ENCODE measurements at regions not wholly inside any gene's neighbourhood (a gene's known extent, or its start where the extent isn't known, plus 50 kb on each side); places are given as distances from the start of the nearest gene placed in this dataset.

DNA sequence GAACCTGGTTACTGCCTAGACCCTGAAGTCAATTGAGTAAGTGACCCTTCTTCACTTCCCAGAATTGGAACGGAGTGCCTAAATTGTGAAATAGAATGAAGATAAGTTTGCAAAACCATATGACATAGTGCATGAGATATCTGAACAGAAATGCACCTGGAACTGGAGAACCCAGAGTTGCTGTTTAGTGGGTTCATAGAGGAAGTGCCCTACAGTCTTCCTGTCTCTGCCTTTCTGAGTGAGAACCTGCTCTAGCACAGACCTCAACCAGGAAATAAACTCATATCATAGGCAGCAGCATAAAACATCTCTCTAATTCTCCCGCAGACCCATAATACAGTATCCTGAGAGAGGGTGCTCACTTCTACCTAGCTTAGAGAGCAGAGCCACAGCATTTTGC is 82.9 kb downstream of the EOMES start:
- intact Hi-C loops (cut with micrococcal nuclease; ENCODE audit: unreplicated experiment): no loop called here

More for the DNA sequence above, 82.9 kb downstream of the EOMES start:
- no peak overlapping the region for H2AFZ ChIP-seq (ENCODE audit: low read length)
- no peak overlapping the region for H3K4me2 ChIP-seq (ENCODE audit: low read depth, low read length)
- no peaks in the 10 kb centered on the region for H3K79me2 ChIP-seq (ENCODE audit: insufficient read depth, low read length)
- H3K27me3 ChIP-seq (ENCODE audit: control insufficient read depth in 1 of 2, insufficient read depth in 2 of 2, low read length in 2 of 2): peaks cover 0 to 1% of the 10 kb centered on the region in 2 experiments; a peak in 1 of 5 replicates
- ChIA-PET POLR2A (no interaction called here), CTCF (ENCODE audit: low intra/inter-chr PET ratio, low total read pairs) (no interaction called here)
- H4K20me1 ChIP-seq (ENCODE audit: insufficient read depth, low read length): no peaks in the 10 kb centered on the region
- FAIRE-seq (no peak), DNase-seq (ENCODE audit: low spot score) (no peak), ATAC-seq (no peak)
- H3K36me3 ChIP-seq (replicated peaks in 1 of 2; ENCODE audit: control insufficient read depth in 1 of 2, insufficient read depth in 2 of 2, low read length in 2 of 2): no peaks in the 10 kb centered on the region
- 83% methylated on average over 2 of the region's 2 CpGs for WGBS (ENCODE audit: low lambda C conversion rate)
- peaks cover 29% of the 10 kb centered on the region for H3K4me1 ChIP-seq (ENCODE audit: insufficient read depth, low read length)
- no peak overlapping the region for H3K9ac ChIP-seq (ENCODE audit: insufficient read depth, low read depth, low read length)
- no peak overlapping the region for H3K27ac ChIP-seq (ENCODE audit: extremely low read length, insufficient read depth, low read length)
- in situ Hi-C loops (cut with HindIII; ENCODE audit: extremely low pct_ligation_motif_present, low pct_unique_long_range_greater_than_20kb): no loop called here
- TF ChIP-seq ZNF124 (CRISPR knock-in tag; IDR thresholded peaks at IDR 0.05) (no peak), ZMYM3 (CRISPR knock-in tag; IDR thresholded peaks at IDR 0.05) (no peak), ZNF510 (CRISPR knock-in tag; IDR thresholded peaks at IDR 0.05; ENCODE audit: low read depth) (no peak), HNRNPK (IDR thresholded peaks at IDR 0.05; ENCODE audit: low read depth, low read length, poor library complexity, severe bottlenecking) (no peak), FOXA1 (IDR thresholded peaks at IDR 0.05) (no peak), FOXA1 (CRISPR knock-in tag; IDR thresholded peaks at IDR 0.05) (no peak), ZNF556 (CRISPR knock-in tag; IDR thresholded peaks at IDR 0.05; ENCODE audit: borderline replicate concordance) (no peak), ZNF260 (CRISPR knock-in tag; IDR thresholded peaks at IDR 0.05; ENCODE audit: borderline replicate concordance, low read depth) (no peak), MEIS1 (CRISPR knock-in tag; IDR thresholded peaks at IDR 0.05; ENCODE audit: borderline replicate concordance) (no peak), STAT5B (CRISPR knock-in tag; IDR thresholded peaks at IDR 0.05) (no peak), POLR2AphosphoS2 (IDR thresholded peaks at IDR 0.05; ENCODE audit: low read depth, low read length) (no peak), DNMT3B (CRISPR knock-in tag; conservative IDR thresholded peaks at IDR 0.05) (no peak), EED (CRISPR knock-in tag; IDR thresholded peaks at IDR 0.05) (no peak)
- TF ChIP-seq, protein P1, sequence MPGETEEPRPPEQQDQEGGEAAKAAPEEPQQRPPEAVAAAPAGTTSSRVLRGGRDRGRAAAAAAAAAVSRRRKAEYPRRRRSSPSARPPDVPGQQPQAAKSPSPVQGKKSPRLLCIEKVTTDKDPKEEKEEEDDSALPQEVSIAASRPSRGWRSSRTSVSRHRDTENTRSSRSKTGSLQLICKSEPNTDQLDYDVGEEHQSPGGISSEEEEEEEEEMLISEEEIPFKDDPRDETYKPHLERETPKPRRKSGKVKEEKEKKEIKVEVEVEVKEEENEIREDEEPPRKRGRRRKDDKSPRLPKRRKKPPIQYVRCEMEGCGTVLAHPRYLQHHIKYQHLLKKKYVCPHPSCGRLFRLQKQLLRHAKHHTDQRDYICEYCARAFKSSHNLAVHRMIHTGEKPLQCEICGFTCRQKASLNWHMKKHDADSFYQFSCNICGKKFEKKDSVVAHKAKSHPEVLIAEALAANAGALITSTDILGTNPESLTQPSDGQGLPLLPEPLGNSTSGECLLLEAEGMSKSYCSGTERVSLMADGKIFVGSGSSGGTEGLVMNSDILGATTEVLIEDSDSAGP (CRISPR knock-in tag; IDR thresholded peaks at IDR 0.05; ENCODE audit: borderline replicate concordance): no peak
- TF ChIP-seq, protein P2, sequence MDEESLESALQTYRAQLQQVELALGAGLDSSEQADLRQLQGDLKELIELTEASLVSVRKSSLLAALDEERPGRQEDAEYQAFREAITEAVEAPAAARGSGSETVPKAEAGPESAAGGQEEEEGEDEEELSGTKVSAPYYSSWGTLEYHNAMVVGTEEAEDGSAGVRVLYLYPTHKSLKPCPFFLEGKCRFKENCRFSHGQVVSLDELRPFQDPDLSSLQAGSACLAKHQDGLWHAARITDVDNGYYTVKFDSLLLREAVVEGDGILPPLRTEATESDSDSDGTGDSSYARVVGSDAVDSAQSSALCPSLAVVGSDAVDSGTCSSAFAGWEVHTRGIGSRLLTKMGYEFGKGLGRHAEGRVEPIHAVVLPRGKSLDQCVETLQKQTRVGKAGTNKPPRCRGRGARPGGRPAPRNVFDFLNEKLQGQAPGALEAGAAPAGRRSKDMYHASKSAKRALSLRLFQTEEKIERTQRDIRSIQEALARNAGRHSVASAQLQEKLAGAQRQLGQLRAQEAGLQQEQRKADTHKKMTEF (CRISPR knock-in tag; IDR thresholded peaks at IDR 0.05): no peak
- TF ChIP-seq, protein P3, sequence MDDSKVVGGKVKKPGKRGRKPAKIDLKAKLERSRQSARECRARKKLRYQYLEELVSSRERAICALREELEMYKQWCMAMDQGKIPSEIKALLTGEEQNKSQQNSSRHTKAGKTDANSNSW (CRISPR knock-in tag; IDR thresholded peaks at IDR 0.05; ENCODE audit: borderline replicate concordance): no peak
- TF ChIP-seq, protein P4, sequence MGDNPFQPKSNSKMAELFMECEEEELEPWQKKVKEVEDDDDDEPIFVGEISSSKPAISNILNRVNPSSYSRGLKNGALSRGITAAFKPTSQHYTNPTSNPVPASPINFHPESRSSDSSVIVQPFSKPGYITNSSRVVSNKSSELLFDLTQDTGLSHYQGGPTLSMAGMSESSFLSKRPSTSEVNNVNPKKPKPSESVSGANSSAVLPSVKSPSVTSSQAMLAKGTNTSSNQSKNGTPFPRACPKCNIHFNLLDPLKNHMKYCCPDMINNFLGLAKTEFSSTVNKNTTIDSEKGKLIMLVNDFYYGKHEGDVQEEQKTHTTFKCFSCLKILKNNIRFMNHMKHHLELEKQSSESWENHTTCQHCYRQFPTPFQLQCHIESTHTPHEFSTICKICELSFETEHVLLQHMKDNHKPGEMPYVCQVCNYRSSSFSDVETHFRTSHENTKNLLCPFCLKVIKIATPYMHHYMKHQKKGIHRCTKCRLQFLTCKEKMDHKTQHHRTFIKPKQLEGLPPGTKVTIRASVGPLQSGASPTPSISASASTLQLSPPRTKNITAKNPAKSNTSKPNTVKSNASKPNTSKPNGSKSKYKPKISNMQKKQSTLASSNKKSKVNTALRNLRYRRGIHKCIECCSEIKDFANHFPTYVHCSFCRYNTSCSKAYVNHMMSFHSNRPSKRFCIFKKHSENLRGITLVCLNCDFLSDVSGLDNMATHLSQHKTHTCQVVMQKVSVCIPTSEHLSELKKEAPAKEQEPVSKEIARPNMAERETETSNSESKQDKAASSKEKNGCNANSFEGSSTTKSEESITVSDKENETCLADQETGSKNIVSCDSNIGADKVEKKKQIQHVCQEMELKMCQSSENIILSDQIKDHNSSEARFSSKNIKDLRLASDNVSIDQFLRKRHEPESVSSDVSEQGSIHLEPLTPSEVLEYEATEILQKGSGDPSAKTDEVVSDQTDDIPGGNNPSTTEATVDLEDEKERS (CRISPR knock-in tag; IDR thresholded peaks at IDR 0.05): no peak
- TF ChIP-seq, protein P5, sequence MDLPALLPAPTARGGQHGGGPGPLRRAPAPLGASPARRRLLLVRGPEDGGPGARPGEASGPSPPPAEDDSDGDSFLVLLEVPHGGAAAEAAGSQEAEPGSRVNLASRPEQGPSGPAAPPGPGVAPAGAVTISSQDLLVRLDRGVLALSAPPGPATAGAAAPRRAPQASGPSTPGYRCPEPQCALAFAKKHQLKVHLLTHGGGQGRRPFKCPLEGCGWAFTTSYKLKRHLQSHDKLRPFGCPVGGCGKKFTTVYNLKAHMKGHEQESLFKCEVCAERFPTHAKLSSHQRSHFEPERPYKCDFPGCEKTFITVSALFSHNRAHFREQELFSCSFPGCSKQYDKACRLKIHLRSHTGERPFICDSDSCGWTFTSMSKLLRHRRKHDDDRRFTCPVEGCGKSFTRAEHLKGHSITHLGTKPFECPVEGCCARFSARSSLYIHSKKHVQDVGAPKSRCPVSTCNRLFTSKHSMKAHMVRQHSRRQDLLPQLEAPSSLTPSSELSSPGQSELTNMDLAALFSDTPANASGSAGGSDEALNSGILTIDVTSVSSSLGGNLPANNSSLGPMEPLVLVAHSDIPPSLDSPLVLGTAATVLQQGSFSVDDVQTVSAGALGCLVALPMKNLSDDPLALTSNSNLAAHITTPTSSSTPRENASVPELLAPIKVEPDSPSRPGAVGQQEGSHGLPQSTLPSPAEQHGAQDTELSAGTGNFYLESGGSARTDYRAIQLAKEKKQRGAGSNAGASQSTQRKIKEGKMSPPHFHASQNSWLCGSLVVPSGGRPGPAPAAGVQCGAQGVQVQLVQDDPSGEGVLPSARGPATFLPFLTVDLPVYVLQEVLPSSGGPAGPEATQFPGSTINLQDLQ (CRISPR knock-in tag; IDR thresholded peaks at IDR 0.05): no peak
- H3K9me3 ChIP-seq (ENCODE audit: low read length): no peaks in the 10 kb centered on the region
- no TSS peak for BruUV-seq (replicated peaks)
- H3K4me3 ChIP-seq (replicated peaks in 1 of 3; ENCODE audit: insufficient read depth in 1 of 3, low read depth in 2 of 3, low read length in 3 of 3): no peak overlapping the region
